ENCODE measurements at regions not wholly inside any gene's neighbourhood (a gene's known extent, or its start where the extent isn't known, plus 50 kb on each side); places are given as distances from the start of the nearest gene placed in this dataset.
"Not testable (repeated sequence)": the region's sequence is repeated elsewhere in the genome, so short reads cannot be mapped to it uniquely, and the experiment has no call there.

GRCh38 chr13:86253497-86253896 lies 454.3 kb upstream of the SLITRK6 start:
- H3K27me3 ChIP-seq (ENCODE audit: control insufficient read depth, insufficient read depth, low read length); DNase-seq; H3K27ac ChIP-seq (ENCODE audit: low read length); H3K4me3 ChIP-seq (ENCODE audit: low read length); H3K4me1 ChIP-seq (ENCODE audit: control insufficient read depth, insufficient read depth, low read length); H3K9me3 ChIP-seq (replicated peaks; ENCODE audit: control insufficient read depth, low read depth, low read length); H3K36me3 ChIP-seq (ENCODE audit: control insufficient read depth, insufficient read depth, low read length): not testable (repeated sequence)
- no CpG with 5 or more reads among the region's 5 CpGs for WGBS (ENCODE audit: insufficient coverage)

GRCh38 chr13:86255820-86256219 lies 456.6 kb upstream of the SLITRK6 start:
- H3K9me3 ChIP-seq (replicated peaks; ENCODE audit: control insufficient read depth, low read depth, low read length), result not testable (repeated sequence)
- no CpG with 5 or more reads among the region's 2 CpGs for WGBS (ENCODE audit: insufficient coverage)

DNA sequence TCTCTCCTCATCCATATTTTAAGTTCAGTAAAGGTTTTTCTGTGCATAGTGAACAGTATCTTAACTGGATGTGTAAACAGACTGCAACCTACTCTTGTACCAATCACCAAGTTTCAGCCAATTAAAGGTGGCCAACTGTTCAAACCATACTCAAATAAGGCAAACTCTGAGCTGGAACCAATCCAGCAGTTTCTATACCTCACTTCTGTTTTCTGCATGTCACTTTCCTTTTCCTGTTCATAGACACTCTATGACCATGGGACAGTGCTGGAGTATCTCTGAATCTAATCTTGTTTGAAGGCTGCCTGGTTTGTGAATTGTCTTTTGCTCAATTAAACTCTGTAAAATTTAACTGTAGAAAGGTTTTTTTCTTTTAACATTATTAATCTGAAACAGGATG lies 470.3 kb upstream of the SLITRK6 start:
- no peaks in the 10 kb centered on the region for H3K27me3 ChIP-seq (ENCODE audit: control insufficient read depth, insufficient read depth, low read length)
- H3K4me3 ChIP-seq (ENCODE audit: low read length), result no peak overlapping the region
- no peaks in the 10 kb centered on the region for H3K9me3 ChIP-seq (replicated peaks; ENCODE audit: control insufficient read depth, low read depth, low read length)
- no peak for DNase-seq
- H3K36me3 ChIP-seq (ENCODE audit: control insufficient read depth, insufficient read depth, low read length), result no peaks in the 10 kb centered on the region
- no peak overlapping the region for H3K27ac ChIP-seq (ENCODE audit: low read length)
- H3K4me1 ChIP-seq (ENCODE audit: control insufficient read depth, insufficient read depth, low read length), result no peaks in the 10 kb centered on the region

More at GRCh38 chr13:86255820-86256219, 456.6 kb upstream of the SLITRK6 start:
- not testable (repeated sequence) for H3K4me1 ChIP-seq (ENCODE audit: control insufficient read depth, insufficient read depth, low read length); H3K4me3 ChIP-seq (ENCODE audit: low read length); H3K36me3 ChIP-seq (ENCODE audit: control insufficient read depth, insufficient read depth, low read length); DNase-seq; H3K27me3 ChIP-seq (ENCODE audit: control insufficient read depth, insufficient read depth, low read length); H3K27ac ChIP-seq (ENCODE audit: low read length)

GRCh38 chr13:86282442-86282841 lies 483.2 kb upstream of the SLITRK6 start:
- H3K36me3 ChIP-seq (ENCODE audit: control insufficient read depth, insufficient read depth, low read length), result no peaks in the 10 kb centered on the region
- H3K4me1 ChIP-seq (ENCODE audit: control insufficient read depth, insufficient read depth, low read length), result no peaks in the 10 kb centered on the region
- no CpG with 5 or more reads among the region's 2 CpGs for WGBS (ENCODE audit: insufficient coverage)
- DNase-seq, result no peak
- no peak overlapping the region for H3K4me3 ChIP-seq (ENCODE audit: low read length)
- H3K9me3 ChIP-seq (replicated peaks; ENCODE audit: control insufficient read depth, low read depth, low read length), result no peaks in the 10 kb centered on the region
- H3K27ac ChIP-seq (ENCODE audit: low read length), result no peak overlapping the region
- no peaks in the 10 kb centered on the region for H3K27me3 ChIP-seq (ENCODE audit: control insufficient read depth, insufficient read depth, low read length)

- no peaks in the 10 kb centered on the region for H3K9me3 ChIP-seq (replicated peaks; ENCODE audit: control insufficient read depth, low read depth, low read length)
- H3K4me1 ChIP-seq (ENCODE audit: control insufficient read depth, insufficient read depth, low read length), result no peaks in the 10 kb centered on the region
- no peak for DNase-seq
- no CpG with 5 or more reads among the region's 3 CpGs for WGBS (ENCODE audit: insufficient coverage)
- no peak overlapping the region for H3K4me3 ChIP-seq (ENCODE audit: low read length)
- no peaks in the 10 kb centered on the region for H3K27me3 ChIP-seq (ENCODE audit: control insufficient read depth, insufficient read depth, low read length)
- no peaks in the 10 kb centered on the region for H3K36me3 ChIP-seq (ENCODE audit: control insufficient read depth, insufficient read depth, low read length)
- no peak overlapping the region for H3K27ac ChIP-seq (ENCODE audit: low read length)
Measured at GRCh38 chr13:86283031-86283430, 483.8 kb upstream of the SLITRK6 start.

GRCh38 chr13:86298725-86299124 lies 499.5 kb upstream of the SLITRK6 start:
- no CpG with 5 or more reads among the region's 3 CpGs for WGBS (ENCODE audit: insufficient coverage)
- Histone ChIP-seq H3K4me3 (ENCODE audit: low read length) (no peak overlapping the region), H3K9me3 (replicated peaks; ENCODE audit: control insufficient read depth, low read depth, low read length) (no peaks in the 10 kb centered on the region), H3K36me3 (ENCODE audit: control insufficient read depth, insufficient read depth, low read length) (no peaks in the 10 kb centered on the region), H3K4me1 (ENCODE audit: control insufficient read depth, insufficient read depth, low read length) (no peaks in the 10 kb centered on the region), H3K27ac (ENCODE audit: low read length) (no peak overlapping the region), H3K27me3 (ENCODE audit: control insufficient read depth, insufficient read depth, low read length) (no peaks in the 10 kb centered on the region)
- no peak for DNase-seq

GRCh38 chr13:86299128-86299527 lies 499.9 kb upstream of the SLITRK6 start:
- no peaks in the 10 kb centered on the region for H3K27me3 ChIP-seq (ENCODE audit: control insufficient read depth, insufficient read depth, low read length)
- H3K4me1 ChIP-seq (ENCODE audit: control insufficient read depth, insufficient read depth, low read length), result no peaks in the 10 kb centered on the region
- DNase-seq, result no peak
- H3K36me3 ChIP-seq (ENCODE audit: control insufficient read depth, insufficient read depth, low read length), result no peaks in the 10 kb centered on the region
- no peaks in the 10 kb centered on the region for H3K9me3 ChIP-seq (replicated peaks; ENCODE audit: control insufficient read depth, low read depth, low read length)
- no peak overlapping the region for H3K4me3 ChIP-seq (ENCODE audit: low read length)
- no CpG with 5 or more reads among the region's 2 CpGs for WGBS (ENCODE audit: insufficient coverage)
- no peak overlapping the region for H3K27ac ChIP-seq (ENCODE audit: low read length)

- H3K4me1 ChIP-seq (ENCODE audit: control insufficient read depth, insufficient read depth, low read length), result no peaks in the 10 kb centered on the region
- no CpG with 5 or more reads among the region's 1 CpG for whole genome bisulfite sequencing (ENCODE audit: insufficient coverage)
- no peak for DNase-seq
Measured at GRCh38 chr13:86309881-86310280, 510.7 kb upstream of the SLITRK6 start.

DNA sequence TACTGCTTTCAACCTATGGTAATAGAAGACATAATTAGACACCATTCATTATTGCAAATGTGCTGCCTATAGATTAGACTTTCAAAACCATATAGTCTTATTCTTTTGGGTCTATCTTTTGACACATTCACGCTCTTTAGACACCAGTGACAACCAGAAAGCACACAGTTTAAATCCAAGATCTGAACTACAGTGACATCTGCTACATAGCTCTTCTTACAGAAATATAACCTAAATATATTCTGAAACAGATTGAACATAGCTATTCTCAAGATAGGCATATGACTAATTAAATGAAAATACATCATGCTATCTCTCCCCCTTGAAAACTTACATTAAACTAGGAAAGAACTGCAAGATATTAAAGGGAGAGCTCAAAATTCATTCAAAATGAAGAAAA lies 514.2 kb upstream of the SLITRK6 start:
- H3K36me3 ChIP-seq (ENCODE audit: control insufficient read depth, insufficient read depth, low read length), result no peaks in the 10 kb centered on the region
- H3K27me3 ChIP-seq (ENCODE audit: control insufficient read depth, insufficient read depth, low read length), result no peaks in the 10 kb centered on the region
- 100% methylated on average over 1 of the region's 1 CpG for WGBS (ENCODE audit: insufficient coverage)
- H3K4me1 ChIP-seq (ENCODE audit: control insufficient read depth, insufficient read depth, low read length), result no peaks in the 10 kb centered on the region
- DNase-seq, result no peak
- H3K4me3 ChIP-seq (ENCODE audit: low read length), result no peak overlapping the region
- H3K27ac ChIP-seq (ENCODE audit: low read length), result no peak overlapping the region
- H3K9me3 ChIP-seq (replicated peaks; ENCODE audit: control insufficient read depth, low read depth, low read length), result no peaks in the 10 kb centered on the region

More at GRCh38 chr13:86309881-86310280, 510.7 kb upstream of the SLITRK6 start:
- Histone ChIP-seq H3K9me3 (replicated peaks; ENCODE audit: control insufficient read depth, low read depth, low read length) (no peaks in the 10 kb centered on the region), H3K36me3 (ENCODE audit: control insufficient read depth, insufficient read depth, low read length) (no peaks in the 10 kb centered on the region), H3K27me3 (ENCODE audit: control insufficient read depth, insufficient read depth, low read length) (no peaks in the 10 kb centered on the region), H3K4me3 (ENCODE audit: low read length) (no peak overlapping the region), H3K27ac (ENCODE audit: low read length) (no peak overlapping the region)

DNA sequence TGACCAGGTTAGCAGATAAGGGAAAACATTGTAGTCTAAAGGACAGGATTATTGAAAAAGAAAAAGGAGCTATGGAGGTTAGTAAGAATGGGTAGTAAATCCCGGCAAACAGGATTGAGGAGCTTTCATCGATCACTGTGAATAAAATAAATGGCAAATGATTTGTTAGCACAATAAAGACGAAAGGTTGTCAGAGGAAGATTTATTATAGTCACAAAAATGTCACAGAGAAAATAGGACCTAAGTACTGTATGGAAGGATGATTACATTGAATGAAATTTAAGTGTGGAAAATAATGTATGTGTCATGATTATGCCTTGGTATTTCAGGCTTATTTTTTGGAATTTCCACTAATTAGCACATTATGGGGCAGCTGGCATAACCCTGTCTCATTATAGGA lies 519.2 kb upstream of the SLITRK6 start:
- Histone ChIP-seq H3K27me3 (ENCODE audit: control insufficient read depth, insufficient read depth, low read length) (no peaks in the 10 kb centered on the region), H3K4me1 (ENCODE audit: control insufficient read depth, insufficient read depth, low read length) (no peaks in the 10 kb centered on the region), H3K36me3 (ENCODE audit: control insufficient read depth, insufficient read depth, low read length) (no peaks in the 10 kb centered on the region), H3K4me3 (ENCODE audit: low read length) (no peak overlapping the region), H3K9me3 (replicated peaks; ENCODE audit: control insufficient read depth, low read depth, low read length) (no peaks in the 10 kb centered on the region), H3K27ac (ENCODE audit: low read length) (no peak overlapping the region)
- DNase-seq, result no peak
- WGBS (ENCODE audit: insufficient coverage), result 50% methylated on average over 1 of the region's 3 CpGs

- no peak for DNase-seq
- Histone ChIP-seq H3K27me3 (ENCODE audit: control insufficient read depth, insufficient read depth, low read length) (no peaks in the 10 kb centered on the region), H3K27ac (ENCODE audit: low read length) (no peak overlapping the region), H3K36me3 (ENCODE audit: control insufficient read depth, insufficient read depth, low read length) (no peaks in the 10 kb centered on the region), H3K4me1 (ENCODE audit: control insufficient read depth, insufficient read depth, low read length) (no peaks in the 10 kb centered on the region), H3K9me3 (replicated peaks; ENCODE audit: control insufficient read depth, low read depth, low read length) (peaks cover 3% of the 10 kb centered on the region), H3K4me3 (ENCODE audit: low read length) (no peak overlapping the region)
- WGBS (ENCODE audit: insufficient coverage), result no CpG with 5 or more reads among the region's 3 CpGs
Measured at GRCh38 chr13:86324191-86324590, 525.0 kb upstream of the SLITRK6 start.
